GM21576 (cell line): ENCODE measurements at regions not wholly inside any gene's neighbourhood (a gene's known extent, or its start where the extent isn't known, plus 50 kb on each side); places are given as distances from the start of the nearest gene placed in this dataset.
"Not testable (repeated sequence)": the region's sequence is repeated elsewhere in the genome, so short reads cannot be mapped to it uniquely, and the experiment has no call there.

Experiments
- ATAC-seq: cut with Tn5 transposase; IDR thresholded peaks from one replicate; pipeline ENCODE4 v1.9.1; 2021; ENCODE audit warnings: mild to moderate bottlenecking, moderate library complexity; ENCODE audit not compliant: unreplicated experiment

GRCh38 chr7:135872861-135873260 is 104.3 kb downstream of the MTPN start:
- not testable (repeated sequence) for ATAC-seq

GRCh38 chr7:135862586-135863340 is 114.2 kb upstream of the FAM180A start:
- no peak for ATAC-seq

GRCh38 chr7:135859538-135859937 is 110.9 kb upstream of the FAM180A start:
- ATAC-seq: no peak

- ATAC-seq: no peak
Observed at GRCh38 chr7:135858851-135859250, 110.2 kb upstream of the FAM180A start.

- ATAC-seq: no peak
Observed at GRCh38 chr7:135858379-135858778, 109.8 kb upstream of the FAM180A start.

GRCh38 chr7:135857519-135858274 is 109.1 kb upstream of the FAM180A start:
- ATAC-seq: no peak

GRCh38 chr7:135856356-135857144 is 107.9 kb upstream of the FAM180A start:
- ATAC-seq: no peak

- ATAC-seq: no peak
Observed at GRCh38 chr7:135855846-135856245, 107.2 kb upstream of the FAM180A start.

- no peak for ATAC-seq
Observed at GRCh38 chr7:135853499-135853898, 104.9 kb upstream of the FAM180A start.

- ATAC-seq: no peak
Observed at GRCh38 chr7:135853008-135853407, 104.4 kb upstream of the FAM180A start.

- ATAC-seq: no peak
Observed at GRCh38 chr7:135847242-135847641, 98.6 kb upstream of the FAM180A start.

- no peak for ATAC-seq
Observed at GRCh38 chr7:135846339-135846738, 97.7 kb upstream of the FAM180A start.

- no peak for ATAC-seq
Observed at GRCh38 chr7:135845415-135846075, 96.9 kb upstream of the FAM180A start.

- no peak for ATAC-seq
Observed at GRCh38 chr7:135844903-135845302, 96.3 kb upstream of the FAM180A start.

GRCh38 chr7:135843214-135843613 is 94.6 kb upstream of the FAM180A start:
- ATAC-seq: peak; percentile 88

- no peak for ATAC-seq
Observed at GRCh38 chr7:135842446-135843179, 94.0 kb upstream of the FAM180A start.

- no peak for ATAC-seq
Observed at GRCh38 chr7:135840591-135840990, 92.0 kb upstream of the FAM180A start.

- no peak for ATAC-seq
Observed at GRCh38 chr7:135837675-135838074, 89.1 kb upstream of the FAM180A start.

- no peak for ATAC-seq
Observed at GRCh38 chr7:135834266-135834665, 85.7 kb upstream of the FAM180A start.

- no peak for ATAC-seq
Observed at GRCh38 chr7:135833642-135834041, 85.0 kb upstream of the FAM180A start.
